Calu3 (cell line): ENCODE measurements at regions not wholly inside any gene's neighbourhood (a gene's known extent, or its start where the extent isn't known, plus 50 kb on each side); places are given as distances from the start of the nearest gene placed in this dataset.
"Not testable (repeated sequence)": the region's sequence is repeated elsewhere in the genome, so short reads cannot be mapped to it uniquely, and the experiment has no call there.

Experiments
- BruUV-seq: library from RNA; stranded (reverse); fragments of 400-500 nt; replicated peaks from 2 replicates; lab custom pipeline; 2021; lab: Mats Ljungman, UMichigan
- CTCF ChIA-PET: fragments of 300-600 bp; sonication (Branson Sonifier 250); formaldehyde crosslinking; loops from one replicate; lab custom pipeline; 2022; ENCODE audit warnings: antibody characterized with exemption; lab: Charles Lee
- DNase-seq: peaks from one replicate; pipeline ENCODE4 v3.0.0; 2022
- H3K27ac Mint-ChIP-seq: one replicate; pipeline ENCODE4 v1.8.0; 2022; ENCODE audit warnings: mixed read lengths; ENCODE audit not compliant: unreplicated experiment
- H3K27me3 Mint-ChIP-seq: one replicate; pipeline ENCODE4 v1.8.0; 2022; ENCODE audit warnings: mixed read lengths; ENCODE audit not compliant: unreplicated experiment
- H3K36me3 Mint-ChIP-seq: one replicate; pipeline ENCODE4 v1.8.0; 2022; ENCODE audit warnings: mild to moderate bottlenecking, moderate library complexity, mixed read lengths; ENCODE audit not compliant: insufficient read depth, unreplicated experiment
- H3K4me1 Mint-ChIP-seq: one replicate; pipeline ENCODE4 v1.8.0; 2022; ENCODE audit warnings: mild to moderate bottlenecking, low read depth, mixed read lengths; ENCODE audit not compliant: unreplicated experiment
- H3K4me3 Mint-ChIP-seq: one replicate; pipeline ENCODE4 v1.8.0; 2022; ENCODE audit warnings: mild to moderate bottlenecking, low read depth, moderate library complexity, mixed read lengths; ENCODE audit not compliant: unreplicated experiment
- H3K9me3 Mint-ChIP-seq: one replicate; pipeline ENCODE4 v1.8.0; 2022; ENCODE audit warnings: low read depth, mixed read lengths; ENCODE audit not compliant: unreplicated experiment
- intact Hi-C: fragments of 100-400 bp; cut with micrococcal nuclease; formaldehyde crosslinking; loops from one replicate; pipeline ENCODE4 v1.10.0; 2022; ENCODE audit not compliant: unreplicated experiment
- TF ChIP-seq, protein P1 (sequence below): fragments of 200-600 bp; IDR thresholded peaks from one replicate; pipeline ENCODE4 v1.8.0; 2022; ENCODE audit warnings: antibody characterized with exemption; ENCODE audit not compliant: unreplicated experiment

DNA sequence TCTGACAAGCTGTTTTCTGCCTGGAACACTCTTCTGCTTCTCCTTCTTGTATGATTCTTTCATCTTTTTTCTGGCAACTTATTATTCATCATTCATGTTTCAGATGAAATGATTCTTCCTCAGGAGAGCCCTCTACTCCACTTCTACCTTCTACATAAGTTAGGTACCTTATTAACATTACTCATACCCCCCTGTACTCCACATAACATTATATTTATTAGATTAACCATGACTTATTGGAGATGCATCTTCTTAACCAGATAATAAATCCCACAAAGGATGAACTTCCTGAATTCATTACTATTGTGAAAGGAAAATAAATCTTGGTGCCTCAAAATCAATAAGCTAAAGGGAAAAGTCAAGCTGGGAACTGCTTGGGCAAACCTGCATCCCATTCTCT lies 1636.5 kb upstream of the FLRT2 start:
- no TSS peak for BruUV-seq
- TF ChIP-seq, protein P1, sequence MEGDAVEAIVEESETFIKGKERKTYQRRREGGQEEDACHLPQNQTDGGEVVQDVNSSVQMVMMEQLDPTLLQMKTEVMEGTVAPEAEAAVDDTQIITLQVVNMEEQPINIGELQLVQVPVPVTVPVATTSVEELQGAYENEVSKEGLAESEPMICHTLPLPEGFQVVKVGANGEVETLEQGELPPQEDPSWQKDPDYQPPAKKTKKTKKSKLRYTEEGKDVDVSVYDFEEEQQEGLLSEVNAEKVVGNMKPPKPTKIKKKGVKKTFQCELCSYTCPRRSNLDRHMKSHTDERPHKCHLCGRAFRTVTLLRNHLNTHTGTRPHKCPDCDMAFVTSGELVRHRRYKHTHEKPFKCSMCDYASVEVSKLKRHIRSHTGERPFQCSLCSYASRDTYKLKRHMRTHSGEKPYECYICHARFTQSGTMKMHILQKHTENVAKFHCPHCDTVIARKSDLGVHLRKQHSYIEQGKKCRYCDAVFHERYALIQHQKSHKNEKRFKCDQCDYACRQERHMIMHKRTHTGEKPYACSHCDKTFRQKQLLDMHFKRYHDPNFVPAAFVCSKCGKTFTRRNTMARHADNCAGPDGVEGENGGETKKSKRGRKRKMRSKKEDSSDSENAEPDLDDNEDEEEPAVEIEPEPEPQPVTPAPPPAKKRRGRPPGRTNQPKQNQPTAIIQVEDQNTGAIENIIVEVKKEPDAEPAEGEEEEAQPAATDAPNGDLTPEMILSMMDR: no peak
- no peak overlapping the region for H3K4me3 Mint-ChIP-seq
- no peaks in the 10 kb centered on the region for H3K4me1 Mint-ChIP-seq
- intact Hi-C loops: no loop called here
- no peak for DNase-seq
- H3K9me3 Mint-ChIP-seq: peaks cover 5% of the 10 kb centered on the region
- H3K27ac Mint-ChIP-seq: no peak overlapping the region
- H3K36me3 Mint-ChIP-seq: no peaks in the 10 kb centered on the region
- CTCF ChIA-PET: no interaction called here
- no peaks in the 10 kb centered on the region for H3K27me3 Mint-ChIP-seq

DNA sequence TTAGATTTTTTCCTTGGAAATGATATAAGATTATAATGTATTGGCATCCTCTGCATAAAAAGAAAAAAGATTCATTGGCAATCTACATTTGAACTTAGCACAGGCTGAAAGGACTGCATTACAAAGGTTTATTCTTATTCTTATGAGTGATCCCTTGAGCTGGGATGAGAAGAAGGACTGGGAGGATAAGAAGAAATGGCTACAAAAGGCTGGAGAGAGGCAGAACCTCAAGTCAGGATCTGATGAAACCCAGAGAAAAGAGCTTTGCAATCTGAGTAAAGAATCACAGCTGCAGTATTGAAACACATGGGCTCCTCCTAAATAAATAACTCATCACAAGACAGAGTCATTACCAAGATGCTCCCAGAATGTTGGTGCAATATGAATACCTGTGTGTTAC lies 1635.4 kb upstream of the FLRT2 start:
- intact Hi-C loops: no loop called here
- no peak overlapping the region for H3K4me3 Mint-ChIP-seq
- no TSS peak for BruUV-seq
- no peak overlapping the region for H3K27ac Mint-ChIP-seq
- TF ChIP-seq, protein P1: no peak
- H3K4me1 Mint-ChIP-seq: no peaks in the 10 kb centered on the region
- no peaks in the 10 kb centered on the region for H3K27me3 Mint-ChIP-seq
- H3K9me3 Mint-ChIP-seq: peaks cover 3% of the 10 kb centered on the region
- DNase-seq: no peak
- CTCF ChIA-PET: no interaction called here
- H3K36me3 Mint-ChIP-seq: no peaks in the 10 kb centered on the region

DNA sequence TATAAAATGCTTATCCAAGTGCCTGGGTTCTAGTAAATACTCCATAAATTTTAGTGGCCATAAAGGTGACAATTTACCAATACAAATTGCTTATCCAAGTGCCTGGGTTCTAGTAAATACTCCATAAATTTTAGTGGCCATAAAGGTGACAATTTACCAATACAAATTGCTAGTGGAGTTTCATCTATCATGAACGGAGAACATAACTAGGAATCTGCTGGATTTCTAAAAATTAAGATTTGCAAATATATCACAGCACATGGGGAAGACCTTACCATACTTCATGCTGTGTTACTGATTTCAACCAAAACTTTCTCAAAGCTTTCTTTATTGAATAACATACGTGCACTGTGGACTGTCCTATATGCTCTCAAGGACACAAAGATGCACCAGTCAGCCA lies 1631.4 kb upstream of the FLRT2 start:
- intact Hi-C loops, CTCF ChIA-PET, BruUV-seq, DNase-seq, H3K4me3 Mint-ChIP-seq, H3K27ac Mint-ChIP-seq, H3K27me3 Mint-ChIP-seq, H3K4me1 Mint-ChIP-seq, H3K9me3 Mint-ChIP-seq, H3K36me3 Mint-ChIP-seq: not testable (repeated sequence)

DNA sequence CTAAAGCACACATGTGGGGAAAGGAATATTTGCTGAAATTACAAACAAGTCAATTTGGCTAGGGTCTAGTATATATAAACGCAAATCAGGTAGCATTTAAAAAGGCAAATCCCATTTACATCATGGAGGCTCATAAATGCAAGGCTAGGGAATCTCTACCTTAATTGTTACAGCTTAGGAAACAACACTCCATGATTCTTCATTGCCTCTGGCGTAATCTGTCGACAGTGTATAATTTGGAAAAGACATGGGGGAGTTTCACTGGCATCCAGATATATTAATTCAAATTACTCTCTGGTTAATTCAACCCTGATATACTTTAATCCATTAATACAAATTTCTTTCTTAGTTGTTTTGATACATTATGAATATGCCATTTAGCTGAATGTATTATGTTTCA lies 1630.2 kb upstream of the FLRT2 start:
- peaks cover 6% of the 10 kb centered on the region for H3K9me3 Mint-ChIP-seq
- TF ChIP-seq, protein P1: no peak
- H3K4me1 Mint-ChIP-seq: no peaks in the 10 kb centered on the region
- intact Hi-C loops: no loop called here
- no peaks in the 10 kb centered on the region for H3K36me3 Mint-ChIP-seq
- CTCF ChIA-PET: no interaction called here
- H3K27me3 Mint-ChIP-seq: no peaks in the 10 kb centered on the region
- no peak for DNase-seq
- no peak overlapping the region for H3K27ac Mint-ChIP-seq
- H3K4me3 Mint-ChIP-seq: no peak overlapping the region
- no TSS peak for BruUV-seq

DNA sequence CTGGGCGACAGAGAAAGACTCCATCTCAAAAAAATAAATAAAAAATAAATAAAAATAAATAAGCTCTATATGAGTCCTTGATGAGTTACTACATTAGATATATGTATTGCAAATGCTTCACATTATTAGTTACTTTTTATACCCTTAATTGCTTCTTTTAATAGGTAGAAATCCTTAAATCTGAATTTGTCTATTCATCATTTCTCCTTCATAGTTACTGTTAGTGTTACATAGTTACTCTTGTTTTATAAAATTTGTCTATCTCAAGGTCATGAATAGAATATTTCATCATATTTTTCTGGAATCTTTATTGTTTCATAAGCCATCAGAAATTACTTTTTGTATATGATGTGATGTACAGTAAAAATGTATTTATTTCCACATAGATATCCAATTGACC lies 1624.8 kb upstream of the FLRT2 start:
- DNase-seq: no peak
- intact Hi-C loops: no loop called here
- H3K4me1 Mint-ChIP-seq: no peaks in the 10 kb centered on the region
- H3K4me3 Mint-ChIP-seq: no peak overlapping the region
- TF ChIP-seq, protein P1: no peak
- no peaks in the 10 kb centered on the region for H3K36me3 Mint-ChIP-seq
- no peaks in the 10 kb centered on the region for H3K27me3 Mint-ChIP-seq
- CTCF ChIA-PET: no interaction called here
- BruUV-seq: no TSS peak
- H3K9me3 Mint-ChIP-seq: peaks cover 9% of the 10 kb centered on the region
- no peak overlapping the region for H3K27ac Mint-ChIP-seq
